Endothelial cell of umbilical vein (primary cell): ENCODE measurements at regions not wholly inside any gene's neighbourhood (a gene's known extent, or its start where the extent isn't known, plus 50 kb on each side); places are given as distances from the start of the nearest gene placed in this dataset.

Experiments
- BruUV-seq: library from RNA; stranded (reverse); fragments of 400-500 nt; replicated peaks from 2 replicates; lab custom pipeline; 2021; lab: Mats Ljungman, UMichigan
- CTCF ChIA-PET: fragments of 300-600, 350-600 bp; sonication (Branson Sonifier 250); formaldehyde crosslinking; loops from one replicate; lab custom pipeline; 2021; ENCODE audit warnings: antibody characterized with exemption, inconsistent platforms; lab: Charles Lee
- POLR2A ChIA-PET: fragments of 300-600, 350-600 bp; sonication (Branson Sonifier 250); formaldehyde crosslinking; loops from one replicate; lab custom pipeline; 2021; ENCODE audit warnings: antibody characterized with exemption, inconsistent platforms; lab: Charles Lee
- DNase-seq: peaks from one replicate; pipeline ENCODE4 v3.0.0-alpha.2; 2011; ENCODE audit warnings: low read depth, low spot score
- FAIRE-seq: peaks from 2 replicates; lab custom pipeline; 2011; peaks lifted over from hg19 to GRCh38; lab: Jason Lieb, UNC
- H2AFZ ChIP-seq: 2 replicates; pipeline ENCODE4 v1.6.0; 2012; ENCODE audit warnings: low read depth, low read length, control low read depth, inconsistent platforms
- H3K27ac ChIP-seq: 2 replicates; pipeline ENCODE4 v1.5.1; 2011; ENCODE audit warnings: low read depth, mild to moderate bottlenecking, control low read depth, low read length, moderate library complexity; ENCODE audit not compliant: insufficient read depth
- H3K27me3 ChIP-seq, 2 experiments: 2 replicates each; pipeline versions ENCODE4 v1.6.0 to v1.6.1; 2011; ENCODE audit warnings: low read length in 2 of 2, mixed read lengths in 1 of 2; ENCODE audit not compliant: control insufficient read depth in 2 of 2, insufficient read depth in 2 of 2
- H3K36me3 ChIP-seq, 2 experiments: 2 replicates in 1 of 2; 3 replicates in 1 of 2; pipeline ENCODE4 v1.5.1; 2011; ENCODE audit warnings: low read length in 2 of 2, mild to moderate bottlenecking in 1 of 2, moderate library complexity in 1 of 2; ENCODE audit not compliant: control insufficient read depth in 2 of 2, insufficient read depth in 2 of 2; ENCODE audit errors: extremely low read depth in 1 of 2
- H3K4me1 ChIP-seq: 3 replicates; pipeline ENCODE4 v1.5.1; 2011; ENCODE audit warnings: mild to moderate bottlenecking, low read length; ENCODE audit not compliant: control insufficient read depth, insufficient read depth; ENCODE audit errors: extremely low read depth
- H3K4me2 ChIP-seq: 2 replicates; pipeline ENCODE4 v1.6.1; 2011; ENCODE audit warnings: low read length, control low read depth, mixed read lengths; ENCODE audit not compliant: insufficient read depth
- H3K4me3 ChIP-seq, 3 experiments: fragments of 200-600 bp in 1 of 3; sonication (generic), shearing (Covaris generic) in 1 of 3; replicated peaks in 1 of 3; 2 replicates each; pipeline ENCODE4 v1.5.1; 2011 to 2016; ENCODE audit warnings: control low read depth in 3 of 3, low read length in 3 of 3, mild to moderate bottlenecking in 2 of 3, inconsistent platforms in 1 of 3, low read depth in 1 of 3, moderate library complexity in 1 of 3; ENCODE audit not compliant: insufficient read depth in 1 of 3
- H3K79me2 ChIP-seq: 2 replicates; pipeline ENCODE4 v1.6.0; 2012; ENCODE audit warnings: low read length, inconsistent platforms; ENCODE audit not compliant: control insufficient read depth, insufficient read depth
- H3K9ac ChIP-seq: replicated peaks from 2 replicates; pipeline ENCODE3; 2011; ENCODE audit warnings: low read length, control low read depth; ENCODE audit not compliant: insufficient read depth; ENCODE audit errors: extremely low read depth
- H3K9me1 ChIP-seq: replicated peaks from 3 replicates; pipeline ENCODE4 v1.6.0; 2011; ENCODE audit warnings: mild to moderate bottlenecking, low read length; ENCODE audit not compliant: control insufficient read depth, insufficient read depth; ENCODE audit errors: extremely low read depth
- H3K9me3 ChIP-seq: replicated peaks from 2 replicates; pipeline ENCODE4 v1.5.1; 2012; ENCODE audit warnings: low read length, inconsistent platforms; ENCODE audit not compliant: control insufficient read depth, insufficient read depth
- H4K20me1 ChIP-seq: replicated peaks from 2 replicates; pipeline ENCODE3; 2011; ENCODE audit warnings: mild to moderate bottlenecking, low read length; ENCODE audit not compliant: control insufficient read depth, insufficient read depth; ENCODE audit errors: extremely low read depth
- EZH2 ChIP-seq: IDR thresholded peaks from 2 replicates; pipeline ENCODE4 v1.6.1; 2012; ENCODE audit warnings: borderline replicate concordance, low read depth, mild to moderate bottlenecking, moderate library complexity, low read length, inconsistent platforms; ENCODE audit not compliant: severe bottlenecking
- FOS ChIP-seq: IDR thresholded peaks from 2 replicates; pipeline ENCODE4 v1.6.1; 2011; ENCODE audit warnings: mild to moderate bottlenecking, low read length, moderate library complexity, borderline replicate concordance; ENCODE audit not compliant: insufficient read depth
- GATA2 ChIP-seq: IDR thresholded peaks from 2 replicates; pipeline ENCODE4 v1.7.0; 2011; ENCODE audit warnings: low read depth, mild to moderate bottlenecking, moderate library complexity, mixed read lengths, low read length; ENCODE audit not compliant: insufficient read length, insufficient read depth
- JUN ChIP-seq: IDR thresholded peaks from 2 replicates; pipeline ENCODE4 v1.6.1; 2011; ENCODE audit warnings: borderline replicate concordance, low read depth; ENCODE audit not compliant: insufficient read length, insufficient read depth
- MYC ChIP-seq: IDR thresholded peaks from one replicate; pipeline ENCODE4 v1.6.1; 2011; ENCODE audit warnings: mild to moderate bottlenecking, low read depth, low read length
- POLR2A ChIP-seq: IDR thresholded peaks from 2 replicates; pipeline ENCODE4 v1.6.1; 2012; ENCODE audit warnings: low read depth, mild to moderate bottlenecking, control low read depth, low read length
- POLR2AphosphoS5 ChIP-seq: IDR thresholded peaks from 2 replicates; pipeline ENCODE4 v1.6.1; 2012; ENCODE audit warnings: low read depth, mild to moderate bottlenecking, control low read depth, low read length, moderate library complexity; ENCODE audit not compliant: insufficient read depth
- dilution Hi-C: fragments of 300-500 bp; cut with MboI; formaldehyde crosslinking; loops from one replicate; pipeline ENCODE4 v1.15.0; 2019; ENCODE audit warnings: low sequenced_read_pairs; ENCODE audit not compliant: extremely low pct_ligation_motif_present
- intact Hi-C: fragments of 100-400 bp; cut with micrococcal nuclease; formaldehyde crosslinking; loops from one replicate; pipeline ENCODE4 v1.10.0; 2022
- TF ChIP-seq, protein P1 (sequence below): IDR thresholded peaks from 2 replicates; pipeline ENCODE4 v1.6.1; 2011; ENCODE audit not compliant: insufficient read depth, insufficient read length
- TF ChIP-seq, protein P2 (sequence below), 2 donors: IDR thresholded peaks; 1 replicate in 1 of 2; 2 replicates in 1 of 2; pipeline ENCODE4 v1.5.1; 2011; ENCODE audit warnings: low read length in 2 of 2, mild to moderate bottlenecking in 2 of 2, moderate library complexity in 2 of 2, control low read depth in 1 of 2, inconsistent platforms in 1 of 2, low read depth in 1 of 2; ENCODE audit not compliant: insufficient read depth in 1 of 2; ENCODE audit errors: extremely low read depth in 1 of 2

DNA sequence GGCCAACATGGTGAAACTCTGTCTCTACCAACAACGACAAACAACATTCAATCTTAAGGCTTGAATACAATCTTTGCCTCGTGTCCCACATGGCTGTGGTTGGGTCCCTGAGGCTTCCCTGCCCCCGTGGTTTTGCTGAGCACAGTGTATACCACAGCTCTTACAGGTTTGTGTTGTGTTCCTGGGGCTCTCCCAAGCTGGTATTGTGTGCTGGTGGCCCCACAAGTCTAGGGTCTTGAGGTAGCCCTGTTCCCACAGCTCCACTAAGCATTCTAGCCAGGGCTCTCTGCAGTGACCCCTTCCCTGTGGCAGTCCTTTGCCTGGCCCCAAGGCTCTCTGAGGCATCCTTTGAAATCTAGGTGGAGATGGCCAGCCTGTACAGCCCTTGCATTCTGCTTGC, 68.0 kb upstream of the CCNY start:
- no peaks in the 10 kb centered on the region for H3K27me3 ChIP-seq
- H3K27ac ChIP-seq = no peak overlapping the region
- H3K4me1 ChIP-seq = no peaks in the 10 kb centered on the region
- intact Hi-C loops (no loop called here), dilution Hi-C loops (no loop called here)
- H3K4me2 ChIP-seq = no peak overlapping the region
- no peaks in the 10 kb centered on the region for H3K36me3 ChIP-seq
- no peaks in the 10 kb centered on the region for H3K9me1 ChIP-seq
- no peak for DNase-seq
- no peak for FAIRE-seq
- no peak overlapping the region for H2AFZ ChIP-seq
- no peak overlapping the region for H3K9ac ChIP-seq
- no peaks in the 10 kb centered on the region for H3K9me3 ChIP-seq
- CTCF ChIA-PET = no interaction called here
- H3K79me2 ChIP-seq = no peaks in the 10 kb centered on the region
- no peaks in the 10 kb centered on the region for H4K20me1 ChIP-seq
- no peak for TF ChIP-seq MYC
- TF ChIP-seq, protein P1, sequence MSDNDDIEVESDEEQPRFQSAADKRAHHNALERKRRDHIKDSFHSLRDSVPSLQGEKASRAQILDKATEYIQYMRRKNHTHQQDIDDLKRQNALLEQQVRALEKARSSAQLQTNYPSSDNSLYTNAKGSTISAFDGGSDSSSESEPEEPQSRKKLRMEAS = no peak
- no peak for TF ChIP-seq FOS
- no peak for TF ChIP-seq GATA2
- TF ChIP-seq POLR2AphosphoS5 = no peak
- TF ChIP-seq POLR2A = no peak
- no peak for TF ChIP-seq JUN
- no peak overlapping the region for H3K4me3 ChIP-seq
- POLR2A ChIA-PET = no interaction called here
- no TSS peak for BruUV-seq

DNA sequence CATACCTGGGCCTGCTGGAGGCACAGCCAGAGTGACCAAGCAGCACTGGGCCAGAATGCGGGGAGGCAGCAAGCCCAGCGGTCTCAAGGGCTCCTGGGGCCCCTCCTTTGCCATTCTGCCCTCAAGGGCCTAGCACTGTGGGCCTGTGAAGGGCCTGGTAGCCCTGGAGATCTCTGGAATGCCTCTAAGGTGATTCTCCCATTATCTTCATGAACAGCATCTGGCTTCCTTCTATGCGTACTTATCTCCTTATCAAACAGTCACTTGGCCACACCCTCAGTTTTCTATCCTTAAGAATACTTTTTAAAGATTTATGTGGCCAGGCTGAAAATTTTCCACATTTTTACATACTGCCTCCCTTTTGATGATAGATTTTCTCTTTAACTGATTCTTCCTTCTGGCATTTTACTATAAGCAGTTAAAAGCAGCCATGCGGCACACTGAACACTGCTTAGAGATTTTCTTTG, 67.5 kb upstream of the CCNY start:
- no peak for FAIRE-seq
- CTCF ChIA-PET = no interaction called here

More for the DNA sequence above, 67.5 kb upstream of the CCNY start:
- Histone ChIP-seq H3K36me3 (no peaks in the 10 kb centered on the region), H3K79me2 (no peaks in the 10 kb centered on the region), H3K9me3 (no peaks in the 10 kb centered on the region), H3K4me2 (no peak overlapping the region), H2AFZ (no peak overlapping the region), H3K4me1 (no peaks in the 10 kb centered on the region), H3K27ac (no peak overlapping the region), H4K20me1 (no peaks in the 10 kb centered on the region), H3K9me1 (no peaks in the 10 kb centered on the region), H3K27me3 (no peaks in the 10 kb centered on the region), H3K9ac (no peak overlapping the region), H3K4me3 (no peak overlapping the region)
- POLR2A ChIA-PET = no interaction called here
- TF ChIP-seq, protein P1 = no peak
- TF ChIP-seq JUN = no peak
- TF ChIP-seq EZH2 = no peak
- no peak for TF ChIP-seq FOS
- no peak for TF ChIP-seq POLR2A
- TF ChIP-seq GATA2 = no peak
- TF ChIP-seq MYC = no peak
- no peak for TF ChIP-seq POLR2AphosphoS5
- TF ChIP-seq, protein P2, sequence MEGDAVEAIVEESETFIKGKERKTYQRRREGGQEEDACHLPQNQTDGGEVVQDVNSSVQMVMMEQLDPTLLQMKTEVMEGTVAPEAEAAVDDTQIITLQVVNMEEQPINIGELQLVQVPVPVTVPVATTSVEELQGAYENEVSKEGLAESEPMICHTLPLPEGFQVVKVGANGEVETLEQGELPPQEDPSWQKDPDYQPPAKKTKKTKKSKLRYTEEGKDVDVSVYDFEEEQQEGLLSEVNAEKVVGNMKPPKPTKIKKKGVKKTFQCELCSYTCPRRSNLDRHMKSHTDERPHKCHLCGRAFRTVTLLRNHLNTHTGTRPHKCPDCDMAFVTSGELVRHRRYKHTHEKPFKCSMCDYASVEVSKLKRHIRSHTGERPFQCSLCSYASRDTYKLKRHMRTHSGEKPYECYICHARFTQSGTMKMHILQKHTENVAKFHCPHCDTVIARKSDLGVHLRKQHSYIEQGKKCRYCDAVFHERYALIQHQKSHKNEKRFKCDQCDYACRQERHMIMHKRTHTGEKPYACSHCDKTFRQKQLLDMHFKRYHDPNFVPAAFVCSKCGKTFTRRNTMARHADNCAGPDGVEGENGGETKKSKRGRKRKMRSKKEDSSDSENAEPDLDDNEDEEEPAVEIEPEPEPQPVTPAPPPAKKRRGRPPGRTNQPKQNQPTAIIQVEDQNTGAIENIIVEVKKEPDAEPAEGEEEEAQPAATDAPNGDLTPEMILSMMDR (IDR thresholded peaks at IDR 0.05; ENCODE audit: extremely low read depth in 1 of 2, insufficient read depth in 1 of 2, low read depth in 1 of 2, low read length in 2 of 2) = no peak
- no TSS peak for BruUV-seq
- DNase-seq = no peak
- intact Hi-C loops = no loop called here
- dilution Hi-C loops = no loop called here
